Type B pancreatic cell (in vitro differentiated cells): ENCODE measurements at regions not wholly inside any gene's neighbourhood (a gene's known extent, or its start where the extent isn't known, plus 50 kb on each side); places are given as distances from the start of the nearest gene placed in this dataset.
A peak's percentile ranks its signal among the peaks of the same experiment; 100 is the strongest.

Experiments
- DNase-seq: peaks from one replicate; pipeline ENCODE4 v3.0.0; 2021; ENCODE audit warnings: mixed read lengths; ENCODE audit not compliant: unreplicated experiment; ENCODE audit errors: extremely low spot score
- H3K27ac Mint-ChIP-seq: 2 replicates; pipeline ENCODE4 v1.8.0; 2021; ENCODE audit warnings: mild to moderate bottlenecking, mixed read lengths
- H3K27me3 Mint-ChIP-seq: 2 replicates; pipeline ENCODE4 v1.8.0; 2021; ENCODE audit warnings: mixed read lengths
- H3K36me3 Mint-ChIP-seq: 2 replicates; pipeline ENCODE4 v1.8.0; 2021; ENCODE audit warnings: mixed read lengths
- H3K4me1 Mint-ChIP-seq: one replicate; pipeline ENCODE4 v1.8.0; 2021; ENCODE audit warnings: mixed read lengths; ENCODE audit not compliant: unreplicated experiment
- H3K4me3 Mint-ChIP-seq: 2 replicates; pipeline ENCODE4 v1.8.0; 2021; ENCODE audit warnings: mild to moderate bottlenecking, mixed read lengths
- H3K9me3 Mint-ChIP-seq: 2 replicates; pipeline ENCODE4 v1.8.0; 2021; ENCODE audit warnings: mixed read lengths
- CTCF ChIP-seq: fragments of 200-600 bp; sonication (generic); conservative IDR thresholded peaks from 2 replicates; pipeline ENCODE4 v1.5.0; 2021; ENCODE audit warnings: antibody characterized with exemption, mild to moderate bottlenecking

- no peak for TF ChIP-seq CTCF
- Mint-ChIP-seq H3K27me3 (peaks cover 55% of the 10 kb centered on the region), H3K36me3 (no peaks in the 10 kb centered on the region), H3K27ac (peak overlapping the region; percentile 46), H3K4me1 (peaks cover 26% of the 10 kb centered on the region), H3K9me3 (no peaks in the 10 kb centered on the region), H3K4me3 (no peak overlapping the region)
- DNase-seq, result no peak
Observed at GRCh38 chr16:66135421-66135831, 231.1 kb upstream of the CDH5 start.

GRCh38 chr16:66134875-66135274 lies 231.6 kb upstream of the CDH5 start:
- Mint-ChIP-seq H3K4me3 (no peak overlapping the region), H3K27ac (no peak overlapping the region), H3K27me3 (peaks cover 55% of the 10 kb centered on the region), H3K4me1 (peaks cover 26% of the 10 kb centered on the region), H3K36me3 (no peaks in the 10 kb centered on the region), H3K9me3 (no peaks in the 10 kb centered on the region)
- DNase-seq, result no peak
- TF ChIP-seq CTCF, result no peak

GRCh38 chr16:66133643-66134338 lies 232.7 kb upstream of the CDH5 start:
- H3K4me1 Mint-ChIP-seq, result peaks cover 26% of the 10 kb centered on the region
- H3K27ac Mint-ChIP-seq, result peak overlapping the region; percentile 19
- no peaks in the 10 kb centered on the region for H3K9me3 Mint-ChIP-seq
- H3K27me3 Mint-ChIP-seq, result peaks cover 58% of the 10 kb centered on the region
- no peak for DNase-seq
- no peaks in the 10 kb centered on the region for H3K36me3 Mint-ChIP-seq
- H3K4me3 Mint-ChIP-seq, result no peak overlapping the region
- no peak for TF ChIP-seq CTCF

GRCh38 chr16:66131895-66132294 lies 234.6 kb upstream of the CDH5 start:
- Mint-ChIP-seq H3K27me3 (peaks cover 65% of the 10 kb centered on the region), H3K9me3 (no peaks in the 10 kb centered on the region), H3K4me3 (no peak overlapping the region), H3K4me1 (peaks cover 31% of the 10 kb centered on the region), H3K27ac (no peak overlapping the region), H3K36me3 (no peaks in the 10 kb centered on the region)
- TF ChIP-seq CTCF, result no peak
- no peak for DNase-seq

GRCh38 chr16:66131156-66131807 lies 235.2 kb upstream of the CDH5 start:
- peaks cover 30% of the 10 kb centered on the region for H3K4me1 Mint-ChIP-seq
- no peak for DNase-seq
- no peaks in the 10 kb centered on the region for H3K9me3 Mint-ChIP-seq
- H3K36me3 Mint-ChIP-seq, result no peaks in the 10 kb centered on the region
- no peak overlapping the region for H3K4me3 Mint-ChIP-seq
- no peak overlapping the region for H3K27ac Mint-ChIP-seq
- H3K27me3 Mint-ChIP-seq, result peaks cover 66% of the 10 kb centered on the region
- no peak for TF ChIP-seq CTCF
